GM13976 (cell line): ENCODE measurements at regions not wholly inside any gene's neighbourhood (a gene's known extent, or its start where the extent isn't known, plus 50 kb on each side); places are given as distances from the start of the nearest gene placed in this dataset.

Source experiments
- DNase-seq: peaks from one replicate; pipeline ENCODE4 v3.0.0; 2012; ENCODE audit warnings: low spot score
- CTCF ChIP-seq: IDR thresholded peaks from 2 replicates; pipeline ENCODE4 v1.5.1; 2012; ENCODE audit warnings: borderline replicate concordance, mild to moderate bottlenecking; ENCODE audit not compliant: insufficient read depth; ENCODE audit errors: extremely low read depth, missing control alignments, control extremely low read depth
- in situ Hi-C: fragments of 300-500 bp; cut with MboI; formaldehyde crosslinking; loops from one replicate; pipeline ENCODE4 v1.12.0; 2022; ENCODE audit warnings: low sequenced_read_pairs, mixed read lengths, inconsistent platforms; ENCODE audit not compliant: unreplicated experiment

DNA sequence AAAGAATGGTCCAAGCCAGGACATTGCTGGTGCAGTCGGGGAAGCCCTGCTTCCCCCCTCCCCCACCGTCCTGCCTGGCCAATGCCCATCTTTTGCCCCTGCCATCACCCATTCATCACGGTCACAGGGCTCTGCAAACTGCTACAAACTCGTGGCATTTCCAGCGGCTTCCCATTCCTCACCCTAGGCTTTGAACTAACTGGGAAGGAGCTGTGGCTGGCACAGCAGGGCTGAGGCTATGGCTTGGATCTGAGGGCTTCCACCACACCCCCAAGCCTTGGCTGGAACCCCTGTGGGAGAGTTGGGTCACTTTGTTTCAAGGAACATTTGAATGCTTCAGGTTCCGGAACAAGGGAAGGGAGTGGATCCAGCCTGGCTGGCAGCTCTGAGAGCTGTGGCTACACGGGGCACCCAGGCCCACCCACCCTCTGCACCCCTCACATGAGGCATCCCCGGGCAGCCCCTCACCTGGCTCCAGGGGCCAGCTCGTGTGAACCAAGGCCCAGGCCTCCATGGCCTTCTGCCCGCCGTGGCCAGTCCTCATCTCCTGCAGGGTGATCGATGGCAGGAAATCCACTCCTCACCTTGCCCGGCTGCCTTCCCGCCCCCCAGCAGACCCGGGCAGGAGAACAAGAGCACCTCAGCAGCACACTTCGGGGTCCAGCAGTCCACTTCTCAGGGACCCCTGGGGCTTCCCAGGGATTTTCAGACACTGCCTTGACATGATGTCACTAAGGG is 58.8 kb upstream of the OTOS start:
- in situ Hi-C loops, result no loop called here
- DNase-seq, result no peak
- no peak for TF ChIP-seq CTCF

DNA sequence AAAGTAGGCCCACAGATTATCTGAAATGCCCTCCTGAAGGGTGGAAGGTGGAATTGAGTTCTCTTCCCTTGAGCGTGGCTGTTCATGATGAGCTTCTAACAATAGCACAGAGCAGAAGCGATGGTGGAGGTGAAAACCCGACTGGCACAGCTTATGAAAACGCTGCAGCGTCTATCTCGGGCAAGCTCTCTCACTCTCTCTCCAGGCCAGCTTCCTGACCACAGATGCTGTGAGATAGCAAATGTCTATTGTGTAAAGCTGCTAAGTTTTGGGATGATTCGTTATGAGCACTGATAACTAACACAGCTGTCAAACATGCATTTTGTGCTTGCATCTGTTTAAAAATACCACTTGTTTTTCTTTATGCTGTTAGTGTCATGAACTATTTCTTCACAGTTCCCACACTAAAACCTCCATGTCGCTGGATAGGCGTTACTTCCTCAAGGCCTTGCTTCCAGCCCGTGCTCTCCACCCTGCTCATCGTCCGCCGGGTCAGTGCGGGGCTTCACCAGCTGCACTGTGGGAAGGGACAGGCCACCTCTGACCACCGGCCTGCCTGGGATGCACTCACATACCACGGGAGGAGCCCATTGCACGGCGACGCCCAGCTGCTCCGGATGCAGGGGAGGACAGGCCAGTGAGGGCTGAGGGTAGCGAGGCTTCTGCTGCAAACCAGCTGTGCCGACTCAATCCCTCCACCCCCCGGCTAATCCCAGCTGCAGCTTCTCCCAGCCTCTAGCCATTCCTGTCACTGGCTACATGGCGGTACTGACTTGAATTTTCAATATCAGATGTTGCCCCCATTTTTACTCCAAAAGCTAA is 60.0 kb upstream of the OTOS start:
- in situ Hi-C loops, result no loop called here
- TF ChIP-seq CTCF, result no peak
- no peak for DNase-seq

GRCh38 chr2:240201866-240202265 is 61.4 kb upstream of the OTOS start:
- DNase-seq, result no peak
- in situ Hi-C loops, result no loop called here
- TF ChIP-seq CTCF, result no peak

GRCh38 chr2:240202586-240202985 is 62.1 kb upstream of the OTOS start:
- DNase-seq, result no peak
- in situ Hi-C loops, result no loop called here
- TF ChIP-seq CTCF, result no peak

DNA sequence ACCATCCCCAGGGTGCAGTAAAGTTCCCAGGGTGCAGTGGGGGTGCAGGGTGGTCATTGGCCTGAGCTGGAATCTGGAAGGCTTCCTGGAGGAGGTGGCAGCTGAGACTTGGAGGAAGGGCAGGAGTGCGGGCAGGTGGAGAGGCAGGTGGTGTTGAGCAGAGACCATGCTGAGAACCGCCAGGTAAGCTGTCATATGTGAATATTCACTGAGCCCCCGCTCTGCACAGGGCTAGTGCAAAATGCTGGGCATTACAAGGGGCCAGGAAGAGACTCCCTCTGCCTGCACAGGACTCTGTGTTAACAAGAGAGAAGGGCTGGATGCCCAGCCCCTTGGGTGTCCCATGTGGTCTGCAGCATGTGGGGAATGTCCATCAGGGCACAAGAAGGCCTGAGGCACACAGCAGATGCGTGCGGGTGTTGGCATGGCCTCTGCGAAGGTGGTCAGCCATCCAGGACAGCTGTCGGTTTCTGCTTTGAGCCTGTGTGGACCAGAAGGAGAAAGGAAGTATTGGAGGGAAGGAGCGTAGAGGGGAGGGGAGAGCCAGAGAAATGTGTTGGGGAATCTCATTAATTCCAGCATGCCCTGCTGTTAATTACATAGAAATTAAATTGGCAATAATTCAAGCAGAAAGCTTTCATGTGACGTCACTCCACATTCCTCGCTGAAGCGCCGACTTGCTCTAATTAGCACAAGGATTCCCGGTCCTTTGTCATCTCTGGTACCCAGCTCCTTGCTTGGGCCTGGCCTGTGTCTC is 62.8 kb upstream of the OTOS start:
- in situ Hi-C loops, result no loop called here
- DNase-seq, result no peak
- TF ChIP-seq CTCF, result no peak

DNA sequence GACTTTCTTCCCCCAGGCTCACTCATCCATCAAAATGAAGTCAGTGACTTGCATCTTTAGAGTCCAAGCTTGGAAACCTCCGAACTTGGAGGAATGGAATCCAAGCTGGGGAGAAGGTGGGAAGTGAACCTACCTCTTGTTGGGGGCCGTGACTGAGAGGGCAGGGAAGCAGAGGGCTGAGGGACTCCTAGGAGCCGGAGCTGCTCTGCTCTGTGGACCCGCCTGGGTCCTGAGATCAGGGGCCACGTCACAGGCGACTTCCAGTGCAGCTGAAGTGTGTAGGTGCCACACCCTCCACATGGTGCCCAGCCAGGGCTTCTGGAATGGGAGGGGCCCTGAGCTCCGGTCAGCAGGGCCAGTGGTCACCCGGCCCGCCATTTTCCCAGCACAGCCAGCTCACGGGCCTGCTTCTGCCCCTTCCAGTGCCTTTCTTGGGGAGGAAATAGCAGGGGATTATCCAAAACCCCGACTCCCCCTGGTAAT is 63.4 kb upstream of the OTOS start:
- no peak for TF ChIP-seq CTCF
- DNase-seq, result no peak
- in situ Hi-C loops, result no loop called here
